A204.1 (cell line): ENCODE measurements at regions not wholly inside any gene's neighbourhood (a gene's known extent, or its start where the extent isn't known, plus 50 kb on each side); places are given as distances from the start of the nearest gene placed in this dataset.
"Not testable (repeated sequence)": the region's sequence is repeated elsewhere in the genome, so short reads cannot be mapped to it uniquely, and the experiment has no call there.

ENCODE experiments used
- FAIRE-seq: peaks from 2 replicates; lab custom pipeline; 2012; peaks lifted over from hg19 to GRCh38; lab: Jason Lieb, UNC

- FAIRE-seq, result no peak
Observed at GRCh38 chr12:17215759-17216570, 610.0 kb upstream of the LMO3 start.

- FAIRE-seq, result no peak
Observed at GRCh38 chr12:17214929-17215328, 609.0 kb upstream of the LMO3 start.

DNA sequence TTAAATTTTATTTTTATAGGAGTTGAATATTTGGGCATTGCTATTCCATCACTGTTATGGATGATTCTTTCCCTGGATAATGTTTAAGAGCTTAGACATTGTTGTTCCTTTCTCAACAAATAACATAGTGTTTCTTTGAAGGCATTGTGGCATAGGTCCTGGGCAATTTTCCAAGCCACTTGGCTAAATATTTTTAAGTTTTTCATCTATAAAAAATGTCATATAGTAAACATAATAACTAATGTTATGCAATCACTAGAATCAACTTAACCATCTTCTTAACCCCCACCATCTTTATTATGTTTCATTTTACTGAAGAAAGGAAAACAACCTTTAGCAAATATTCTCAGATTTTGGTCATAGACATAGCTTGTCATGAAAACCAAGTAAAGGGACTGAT is 600.6 kb upstream of the LMO3 start:
- no peak for FAIRE-seq

DNA sequence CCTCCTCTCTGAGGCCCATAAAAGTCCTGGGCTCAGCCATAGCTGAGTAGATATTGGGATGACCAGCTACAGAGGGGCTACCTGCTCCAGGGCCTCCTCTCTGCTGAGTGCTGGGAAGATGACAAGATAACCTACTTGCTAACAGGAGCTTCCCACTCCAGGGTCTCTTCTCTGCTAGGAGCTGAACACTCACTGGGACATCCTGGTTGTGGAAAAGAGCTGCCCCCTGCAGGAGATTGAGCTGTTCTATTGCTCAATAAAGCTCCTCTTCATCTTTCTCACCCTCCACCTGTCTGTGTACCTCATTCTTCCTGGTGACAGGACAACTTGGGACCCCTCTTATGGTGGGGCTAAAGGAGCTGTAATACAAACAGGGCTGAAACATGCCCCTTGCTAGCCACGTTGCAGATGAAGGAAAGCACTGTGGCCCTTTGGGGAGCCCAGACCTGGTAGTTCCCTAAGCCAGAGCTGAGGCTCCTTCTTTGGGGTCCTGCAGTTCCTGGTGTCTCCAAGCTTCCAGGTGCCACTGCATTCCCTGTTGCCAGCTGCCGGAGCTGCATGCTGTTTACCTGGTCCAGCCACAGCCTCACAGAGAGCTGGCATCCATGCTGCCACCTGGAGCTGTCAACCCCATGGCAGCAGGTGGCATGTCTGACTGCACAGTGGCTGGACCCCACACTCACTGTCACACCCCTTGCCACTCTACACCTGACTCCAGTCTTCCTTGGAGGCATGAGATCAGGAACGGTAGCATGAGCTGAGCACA is 598.5 kb upstream of the LMO3 start:
- FAIRE-seq, result no peak

DNA sequence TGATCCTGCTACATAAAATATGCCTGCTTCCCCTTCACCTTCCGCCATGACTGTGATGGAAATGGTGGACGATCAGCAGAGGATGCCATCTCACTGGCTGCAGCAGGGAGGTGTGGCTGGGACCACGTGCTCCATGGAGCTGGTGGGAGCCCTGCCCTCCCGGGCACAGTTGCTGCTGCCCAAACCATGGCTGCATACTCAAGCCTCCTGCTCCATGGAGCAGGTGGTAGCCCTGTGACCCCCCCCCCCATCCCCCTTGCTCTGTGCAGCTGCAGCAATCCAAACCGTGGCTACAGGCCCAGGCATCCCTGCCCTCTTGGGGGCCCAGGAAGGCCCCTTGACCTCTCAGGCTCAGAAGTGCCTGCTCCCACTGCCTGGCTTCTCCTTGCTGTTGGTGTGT is 597.5 kb upstream of the LMO3 start:
- no peak for FAIRE-seq

- no peak for FAIRE-seq
Observed at GRCh38 chr12:17197971-17198370, 592.0 kb upstream of the LMO3 start.

DNA sequence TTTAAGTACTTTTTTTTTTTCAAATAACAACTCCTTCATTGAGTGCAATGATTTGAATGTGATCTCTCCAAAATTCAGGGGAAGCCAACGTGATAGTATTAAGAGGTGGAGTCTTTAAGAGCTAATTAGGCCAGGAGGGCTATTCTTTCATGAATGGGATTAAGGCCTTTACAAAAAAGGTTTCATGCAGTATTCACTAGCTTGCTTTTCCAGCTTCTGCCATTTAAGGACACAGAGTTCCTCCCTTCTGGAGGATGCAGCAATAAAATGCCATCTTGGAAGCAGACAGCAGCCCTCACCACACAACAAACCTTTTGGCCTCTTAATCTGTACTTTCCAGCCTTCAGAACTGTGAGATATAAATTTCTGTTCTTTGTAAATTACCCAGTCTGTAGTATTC is 586.8 kb upstream of the LMO3 start:
- FAIRE-seq, result no peak

- no peak for FAIRE-seq
Observed at GRCh38 chr12:17169726-17170471, 563.9 kb upstream of the LMO3 start.

DNA sequence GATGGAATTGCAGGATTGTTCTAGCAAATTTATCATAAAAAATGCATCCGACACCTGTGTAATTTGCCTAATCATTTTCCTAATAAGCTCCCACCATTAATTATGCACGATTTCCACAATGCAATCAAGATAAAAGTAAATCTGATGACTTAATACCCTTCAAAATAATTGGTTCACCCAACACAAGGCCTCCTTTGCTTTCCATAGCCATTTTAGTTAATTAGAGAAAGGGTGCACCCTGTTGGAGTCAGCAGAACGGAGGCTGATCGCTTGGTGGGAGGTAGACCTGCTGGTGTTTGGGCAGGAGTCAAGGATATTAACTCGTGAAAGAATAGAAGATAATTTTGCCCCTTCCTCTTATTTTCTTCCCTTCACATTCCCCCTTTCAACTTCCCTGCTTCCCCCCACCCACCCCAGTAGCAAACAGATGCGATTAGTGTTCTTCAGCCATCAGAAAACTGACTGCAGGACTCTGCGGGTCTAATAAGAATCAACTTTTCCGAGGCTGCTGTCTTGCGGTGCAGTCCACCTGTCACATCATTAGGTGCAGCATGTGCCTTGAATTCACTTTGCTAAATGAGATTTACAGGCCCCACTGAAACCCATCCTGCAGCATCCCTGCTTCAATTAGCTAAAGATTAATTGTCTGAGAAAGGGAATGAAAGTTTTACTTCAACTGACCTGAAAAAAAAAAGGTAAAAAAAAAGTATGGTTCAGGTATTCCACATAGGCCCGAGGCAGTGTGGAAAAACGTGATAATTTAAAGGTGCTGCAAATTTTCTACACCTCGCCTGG is 553.7 kb upstream of the LMO3 start:
- no peak for FAIRE-seq

DNA sequence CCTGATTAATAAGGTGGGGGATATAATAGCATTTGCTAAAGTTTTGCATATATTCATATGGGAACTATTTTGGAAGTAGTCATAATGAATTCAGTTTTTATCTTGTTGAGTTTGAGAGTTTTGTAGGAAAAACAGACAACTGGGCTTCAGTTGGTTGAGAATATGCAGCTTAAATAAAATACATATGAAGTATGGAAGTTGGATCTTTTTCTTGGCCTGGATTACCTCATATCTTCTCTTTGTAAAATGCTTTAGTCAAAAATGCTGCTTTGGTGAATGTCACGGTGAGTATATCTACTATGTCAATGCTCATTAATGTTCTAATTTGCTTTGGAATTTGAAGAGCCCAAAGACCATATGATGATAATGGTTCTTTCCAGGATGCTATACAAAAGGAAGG is 552.2 kb upstream of the LMO3 start:
- FAIRE-seq, result no peak

DNA sequence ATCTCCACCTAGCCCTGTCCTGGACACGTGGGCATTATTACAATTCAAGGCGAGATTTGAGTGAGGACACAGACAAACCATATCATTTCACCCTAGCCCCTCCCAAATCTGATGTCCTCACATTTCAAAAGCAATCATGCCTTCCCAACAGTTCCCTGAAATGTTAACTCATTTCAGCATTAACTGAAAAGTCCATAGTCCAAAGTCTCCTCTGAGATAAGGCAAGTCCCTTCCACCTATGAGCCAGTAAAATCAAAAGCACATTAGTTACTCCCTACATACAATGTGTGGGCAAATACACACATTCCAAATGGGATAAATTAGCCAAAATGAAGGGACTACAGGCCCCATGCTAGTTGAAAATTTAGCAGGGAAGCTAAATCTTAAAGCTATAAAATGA is 546.0 kb upstream of the LMO3 start:
- no peak for FAIRE-seq

GRCh38 chr12:17148706-17149105 is 542.7 kb upstream of the LMO3 start:
- no peak for FAIRE-seq

GRCh38 chr12:17142856-17143255 is 536.9 kb upstream of the LMO3 start:
- no peak for FAIRE-seq

GRCh38 chr12:17139931-17140330 is 534.0 kb upstream of the LMO3 start:
- no peak for FAIRE-seq

DNA sequence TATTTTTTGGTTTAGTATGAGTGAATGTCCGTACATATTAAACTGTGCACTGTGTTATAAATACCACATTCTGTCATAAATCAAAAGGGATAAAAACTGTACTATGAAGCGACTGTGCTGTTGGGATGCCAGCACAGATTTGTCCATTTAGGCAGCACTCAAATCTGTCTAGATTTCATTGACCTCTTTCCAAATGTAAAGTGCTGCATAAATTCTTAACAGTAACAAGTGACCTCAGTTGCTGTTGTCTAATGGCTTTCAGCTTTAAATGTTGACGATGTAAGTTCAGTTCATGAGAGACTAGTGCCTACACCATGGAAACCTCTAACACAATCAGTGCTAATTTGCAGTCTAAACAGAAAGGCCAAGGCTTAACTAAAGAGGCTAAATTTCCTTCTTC is 531.4 kb upstream of the LMO3 start:
- no peak for FAIRE-seq

GRCh38 chr12:17134315-17134714 is 528.4 kb upstream of the LMO3 start:
- no peak for FAIRE-seq

DNA sequence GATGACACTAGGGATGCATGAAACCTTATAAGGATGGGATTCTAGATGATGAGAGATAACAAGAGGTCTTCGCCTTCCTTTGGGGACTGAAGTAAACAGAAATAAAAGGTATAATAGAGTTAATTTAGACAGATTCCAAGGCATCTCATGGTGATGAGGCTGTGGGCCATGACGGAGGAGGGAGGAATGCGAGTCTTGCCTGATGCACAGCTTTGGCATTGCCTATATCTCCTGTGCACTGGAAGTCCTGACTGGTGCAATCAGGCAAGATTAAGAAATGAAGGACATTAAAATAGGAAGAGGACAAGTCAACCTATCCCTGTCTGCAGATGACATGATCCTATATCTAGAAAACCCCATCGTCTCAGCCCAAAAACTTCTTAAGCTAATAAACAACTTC is 526.4 kb upstream of the LMO3 start:
- FAIRE-seq, result no peak

GRCh38 chr12:17116538-17116937 is 510.6 kb upstream of the LMO3 start:
- FAIRE-seq, result not testable (repeated sequence)

- FAIRE-seq, result no peak
Observed at GRCh38 chr12:17110316-17110715, 504.4 kb upstream of the LMO3 start.

GRCh38 chr12:17108877-17109541 is 503.0 kb upstream of the LMO3 start:
- FAIRE-seq, result no peak

DNA sequence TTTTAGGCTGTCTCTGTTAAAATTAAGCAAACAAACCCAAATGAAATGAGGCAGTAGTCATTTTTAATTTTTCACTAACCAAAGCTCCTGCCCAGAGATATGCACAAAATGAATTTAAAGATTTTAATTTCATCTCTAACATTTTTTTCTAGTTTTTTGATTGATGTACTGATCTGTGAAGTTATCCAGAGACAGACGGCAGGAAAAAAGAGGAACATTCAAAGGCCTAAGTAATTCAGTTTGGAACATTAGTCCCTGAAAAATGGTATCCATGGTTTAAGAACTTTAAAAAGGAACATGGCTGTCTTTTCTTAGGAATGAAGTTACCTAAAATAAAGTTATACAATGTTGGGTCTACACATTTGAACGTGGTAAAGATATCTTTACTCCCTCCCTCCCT is 498.8 kb upstream of the LMO3 start:
- FAIRE-seq, result no peak

GRCh38 chr12:17097674-17098073 is 491.7 kb upstream of the LMO3 start:
- no peak for FAIRE-seq
